ENCODE measurements at regions not wholly inside any gene's neighbourhood (a gene's known extent, or its start where the extent isn't known, plus 50 kb on each side); places are given as distances from the start of the nearest gene placed in this dataset.

GRCh38 chr15:35874260-35874905 lies 328.4 kb upstream of the DPH6 start:
- H3K27ac Mint-ChIP-seq (ENCODE audit: unreplicated experiment) = no peak overlapping the region
- Histone ChIP-seq H2AFZ (ENCODE audit: low read depth, low read length) (no peak overlapping the region), H3K79me2 (ENCODE audit: insufficient read depth, low read length) (no peaks in the 10 kb centered on the region), H3K4me1 (ENCODE audit: insufficient read depth, low read length) (no peaks in the 10 kb centered on the region), H3K9me3 (ENCODE audit: insufficient read depth, low read depth, low read length) (no peaks in the 10 kb centered on the region), H3K4me3 (ENCODE audit: insufficient read depth, low read depth, low read length) (no peak overlapping the region), H3K27me3 (ENCODE audit: insufficient read depth, low read length) (no peaks in the 10 kb centered on the region), H3K27ac (ENCODE audit: low read depth, low read length) (no peak overlapping the region), H4K20me1 (ENCODE audit: insufficient read depth, low read length) (no peaks in the 10 kb centered on the region), H3K36me3 (ENCODE audit: insufficient read depth, low read length) (no peaks in the 10 kb centered on the region), H3K9ac (ENCODE audit: low read length) (no peak overlapping the region), H3K4me2 (ENCODE audit: low read length) (no peak overlapping the region)
- H3K36me3 Mint-ChIP-seq (ENCODE audit: low read depth, unreplicated experiment) = no peaks in the 10 kb centered on the region
- H3K27me3 Mint-ChIP-seq (ENCODE audit: low read depth, unreplicated experiment) = no peaks in the 10 kb centered on the region
- FAIRE-seq = peak; percentile 37
- peak; percentile 71 for DNase-seq (ENCODE audit: low read depth)
- TF ChIP-seq CTCF (IDR thresholded peaks at IDR 0.05; ENCODE audit: insufficient read depth, low read depth, low read length) (no peak), EZH2 (IDR thresholded peaks at IDR 0.05; ENCODE audit: insufficient read depth, low read length) (no peak)
- H3K4me1 Mint-ChIP-seq (ENCODE audit: low read depth, unreplicated experiment) = peaks cover 4% of the 10 kb centered on the region
- H3K4me3 Mint-ChIP-seq (ENCODE audit: unreplicated experiment) = no peak overlapping the region
- peaks cover 2% of the 10 kb centered on the region for H3K9me3 Mint-ChIP-seq (ENCODE audit: unreplicated experiment)

GRCh38 chr15:35876762-35877161 lies 330.8 kb upstream of the DPH6 start:
- Histone ChIP-seq H3K9me3 (ENCODE audit: insufficient read depth, low read depth, low read length) (no peaks in the 10 kb centered on the region), H3K27me3 (ENCODE audit: insufficient read depth, low read length) (no peaks in the 10 kb centered on the region), H4K20me1 (ENCODE audit: insufficient read depth, low read length) (no peaks in the 10 kb centered on the region), H2AFZ (ENCODE audit: low read depth, low read length) (no peak overlapping the region), H3K4me3 (ENCODE audit: insufficient read depth, low read depth, low read length) (no peak overlapping the region), H3K79me2 (ENCODE audit: insufficient read depth, low read length) (no peaks in the 10 kb centered on the region), H3K4me1 (ENCODE audit: insufficient read depth, low read length) (no peaks in the 10 kb centered on the region), H3K4me2 (ENCODE audit: low read length) (no peak overlapping the region), H3K27ac (ENCODE audit: low read depth, low read length) (no peak overlapping the region), H3K36me3 (ENCODE audit: insufficient read depth, low read length) (no peaks in the 10 kb centered on the region), H3K9ac (ENCODE audit: low read length) (no peak overlapping the region)
- H3K4me3 Mint-ChIP-seq (ENCODE audit: unreplicated experiment) = no peak overlapping the region
- no peaks in the 10 kb centered on the region for H3K36me3 Mint-ChIP-seq (ENCODE audit: low read depth, unreplicated experiment)
- DNase-seq (ENCODE audit: low read depth) (no peak), FAIRE-seq (peak; percentile 23)
- H3K4me1 Mint-ChIP-seq (ENCODE audit: low read depth, unreplicated experiment) = peaks cover 4% of the 10 kb centered on the region
- TF ChIP-seq CTCF (IDR thresholded peaks at IDR 0.05; ENCODE audit: insufficient read depth, low read depth, low read length) = no peak
- no peak for TF ChIP-seq EZH2 (IDR thresholded peaks at IDR 0.05; ENCODE audit: insufficient read depth, low read length)
- no peak overlapping the region for H3K27ac Mint-ChIP-seq (ENCODE audit: unreplicated experiment)
- H3K9me3 Mint-ChIP-seq (ENCODE audit: unreplicated experiment) = peaks cover 2% of the 10 kb centered on the region
- no peaks in the 10 kb centered on the region for H3K27me3 Mint-ChIP-seq (ENCODE audit: low read depth, unreplicated experiment)

- no peaks in the 10 kb centered on the region for H3K36me3 ChIP-seq (ENCODE audit: insufficient read depth, low read length)
- Mint-ChIP-seq H3K27ac (ENCODE audit: unreplicated experiment) (no peak overlapping the region), H3K9me3 (ENCODE audit: unreplicated experiment) (peaks cover 2% of the 10 kb centered on the region), H3K36me3 (ENCODE audit: low read depth, unreplicated experiment) (no peaks in the 10 kb centered on the region), H3K4me3 (ENCODE audit: unreplicated experiment) (no peak overlapping the region), H3K4me1 (ENCODE audit: low read depth, unreplicated experiment) (no peaks in the 10 kb centered on the region), H3K27me3 (ENCODE audit: low read depth, unreplicated experiment) (no peaks in the 10 kb centered on the region)
- no peaks in the 10 kb centered on the region for H4K20me1 ChIP-seq (ENCODE audit: insufficient read depth, low read length)
- no peaks in the 10 kb centered on the region for H3K4me1 ChIP-seq (ENCODE audit: insufficient read depth, low read length)
- TF ChIP-seq EZH2 (IDR thresholded peaks at IDR 0.05; ENCODE audit: insufficient read depth, low read length) (no peak), CTCF (IDR thresholded peaks at IDR 0.05; ENCODE audit: insufficient read depth, low read depth, low read length) (no peak)
- H3K4me3 ChIP-seq (ENCODE audit: insufficient read depth, low read depth, low read length) = no peak overlapping the region
- H3K4me2 ChIP-seq (ENCODE audit: low read length) = no peak overlapping the region
- H3K27ac ChIP-seq (ENCODE audit: low read depth, low read length) = no peak overlapping the region
- H3K9ac ChIP-seq (ENCODE audit: low read length) = no peak overlapping the region
- no peak overlapping the region for H2AFZ ChIP-seq (ENCODE audit: low read depth, low read length)
- DNase-seq (ENCODE audit: low read depth) = no peak
- no peaks in the 10 kb centered on the region for H3K27me3 ChIP-seq (ENCODE audit: insufficient read depth, low read length)
- H3K79me2 ChIP-seq (ENCODE audit: insufficient read depth, low read length) = no peaks in the 10 kb centered on the region
- H3K9me3 ChIP-seq (ENCODE audit: insufficient read depth, low read depth, low read length) = no peaks in the 10 kb centered on the region
- no peak for FAIRE-seq
These were observed 334.9 kb upstream of the DPH6 start for GRCh38 chr15:35880896-35881295.

Measured in astrocyte (in vitro differentiated cells and primary cell).